A549 (cell line): ENCODE measurements at regions not wholly inside any gene's neighbourhood (a gene's known extent, or its start where the extent isn't known, plus 50 kb on each side); places are given as distances from the start of the nearest gene placed in this dataset.

Experiments used
- ATAC-seq, 2 experiments: fragments of 200-7000 bp in 1 of 2; fragments of >200 bp in 1 of 2; cut with Nextera tagmentation in 1 of 2; cut with Tn5 transposase in 1 of 2; 3 replicates each; pipeline versions ENCODE4 v1.8.0 to v1.9.1; 2018 to 2020; ENCODE audit warnings: mild to moderate bottlenecking in 1 of 2, moderate library complexity in 1 of 2
- CTCF ChIA-PET: fragments of 300-600 bp; sonication (Branson Sonifier 250); formaldehyde crosslinking; extraction: SDS; loops from one replicate; lab custom pipeline; 2021; ENCODE audit warnings: antibody characterized with exemption, inconsistent platforms; lab: Yijun Ruan, JAX
- POLR2A ChIA-PET: fragments of 350-600 bp; formaldehyde crosslinking; extraction: SDS; loops from one replicate; lab custom pipeline; 2021; ENCODE audit warnings: antibody characterized with exemption, inconsistent platforms; lab: Yijun Ruan, JAX
- DNase-seq, 2 experiments: peaks; one replicate each; pipeline versions ENCODE4 v3.0.0 to v3.0.0-alpha.2; 2011 to 2016; ENCODE audit warnings: low read depth in 1 of 2, low spot score in 1 of 2
- FAIRE-seq: peaks from 2 replicates; lab custom pipeline; 2011; peaks lifted over from hg19 to GRCh38; lab: Jason Lieb, UNC
- H3K27ac ChIP-seq, 2 experiments: fragments of >200 bp; sonication (Bioruptor Twin); formaldehyde crosslinking; 3 replicates each; pipeline ENCODE4 v1.5.1; 2016 to 2017
- H3K4me1 ChIP-seq: fragments of >200 bp; sonication (Bioruptor Twin); formaldehyde crosslinking; 3 replicates; pipeline ENCODE4 v1.6.1; 2016
- H3K4me2 ChIP-seq: fragments of >200 bp; sonication (Bioruptor Twin); formaldehyde crosslinking; 3 replicates; pipeline ENCODE4 v1.6.1; 2016
- H3K4me3 ChIP-seq: fragments of >200 bp; sonication (Bioruptor Twin); formaldehyde crosslinking; 3 replicates; pipeline ENCODE4 v1.5.1; 2016
- H3K9me3 ChIP-seq: fragments of >200 bp; sonication (Bioruptor Twin); formaldehyde crosslinking; 3 replicates; pipeline ENCODE4 v1.6.1; 2016
- BHLHE40 ChIP-seq: IDR thresholded peaks from 2 replicates; pipeline ENCODE4 v1.6.1; 2012; ENCODE audit warnings: low read depth, low read length, inconsistent platforms
- CEBPB ChIP-seq, 2 experiments: fragments of >200 bp in 1 of 2; sonication (Bioruptor Twin) in 1 of 2; formaldehyde crosslinking in 1 of 2; IDR thresholded peaks; 2 replicates each; pipeline ENCODE4 v1.6.1; 2012 to 2016
- CHD2 ChIP-seq: fragments of 150-350 bp; IDR thresholded peaks from 2 replicates; pipeline ENCODE4 v1.6.1; 2014; ENCODE audit warnings: low read length; ENCODE audit not compliant: partially characterized antibody
- EP300 ChIP-seq, 2 experiments: fragments of >200 bp; sonication (Bioruptor Twin); formaldehyde crosslinking; IDR thresholded peaks; 2 replicates in 1 of 2; 3 replicates in 1 of 2; pipeline ENCODE4 v1.6.1; 2016 to 2017
- ESRRA ChIP-seq: fragments of 150-350 bp; IDR thresholded peaks from 2 replicates; pipeline ENCODE4 v1.6.1; 2014; ENCODE audit warnings: mild to moderate bottlenecking, low read length, borderline replicate concordance
- FOSL2 ChIP-seq, 2 experiments: fragments of 450-650 bp in 1 of 2; fragments of >200 bp in 1 of 2; sonication (Bioruptor Twin) in 1 of 2; formaldehyde crosslinking; IDR thresholded peaks; 2 replicates each; pipeline versions ENCODE4 v1.5.0 to v1.6.1; 2016 to 2020; ENCODE audit warnings: mild to moderate bottlenecking in 1 of 2, moderate library complexity in 1 of 2
- HDAC2 ChIP-seq: fragments of 200-600 bp; sonication (generic); IDR thresholded peaks from 2 replicates; pipeline ENCODE4 v1.6.1; 2016
- JUN ChIP-seq, 2 experiments: fragments of >200 bp; sonication (Bioruptor Twin); formaldehyde crosslinking; IDR thresholded peaks; 2 replicates in 1 of 2; 3 replicates in 1 of 2; pipeline ENCODE4 v1.6.1; 2016 to 2017
- JUNB ChIP-seq: fragments of >200 bp; sonication (Bioruptor Twin); formaldehyde crosslinking; IDR thresholded peaks from 2 replicates; pipeline ENCODE4 v1.6.1; 2016
- MYC ChIP-seq: IDR thresholded peaks from 2 replicates; pipeline ENCODE4 v1.6.1; 2012; ENCODE audit warnings: mild to moderate bottlenecking, inconsistent platforms, low read length, improper control_type of control experiment, borderline replicate concordance
- POLR2A ChIP-seq: IDR thresholded peaks from 2 replicates; pipeline ENCODE4 v1.6.1; 2012; ENCODE audit warnings: mild to moderate bottlenecking, low read length
- POLR2AphosphoS2 ChIP-seq: conservative IDR thresholded peaks from 2 replicates; pipeline ENCODE4 v1.6.1; 2012; ENCODE audit warnings: low read length, improper control_type of control experiment, inconsistent platforms
- RFX5 ChIP-seq: fragments of 450-650 bp; IDR thresholded peaks from 2 replicates; pipeline ENCODE4 v1.7.1; 2014; ENCODE audit warnings: antibody characterized with exemption, mild to moderate bottlenecking, moderate library complexity
- TFCP2L1 ChIP-seq: fragments of 250-450 bp; sonication (Bioruptor Pico); IDR thresholded peaks from 2 replicates; pipeline ENCODE4 v1.5.0; 2021; ENCODE audit warnings: mild to moderate bottlenecking
- ZC3H11A ChIP-seq: fragments of 450-650 bp; IDR thresholded peaks from 2 replicates; pipeline ENCODE4 v1.6.1; 2014; ENCODE audit warnings: antibody characterized with exemption, mild to moderate bottlenecking
- ZFP36 ChIP-seq: fragments of 450-650 bp; IDR thresholded peaks from 2 replicates; pipeline ENCODE4 v1.6.1; 2014; ENCODE audit warnings: borderline replicate concordance; ENCODE audit not compliant: partially characterized antibody
- ZSCAN20 ChIP-seq: fragments of 250-450 bp; sonication (Bioruptor Pico); IDR thresholded peaks from 2 replicates; pipeline ENCODE4 v1.8.0; 2022; ENCODE audit warnings: mild to moderate bottlenecking, moderate library complexity
- WGBS: methylation state at CpG from one replicate; pipeline ENCODE4 v1.1.6; 2017; ENCODE audit errors: missing lambda C conversion rate; 5-methylcytosine and 5-hydroxymethylcytosine counted together
- TF ChIP-seq, protein P1 (sequence below): fragments of >200 bp; sonication (Bioruptor Twin); formaldehyde crosslinking; IDR thresholded peaks from 3 replicates; pipeline ENCODE4 v1.5.1; 2016
- TF ChIP-seq, protein P2 (sequence below): IDR thresholded peaks from 2 replicates; pipeline ENCODE4 v1.6.1; 2012
- TF ChIP-seq, protein P3 (sequence below): fragments of 150-350 bp; IDR thresholded peaks from 2 replicates; pipeline ENCODE4 v1.6.1; 2014; ENCODE audit warnings: low read depth, mild to moderate bottlenecking, low read length
- TF ChIP-seq, protein P4 (sequence below): fragments of >200 bp; sonication (Bioruptor Twin); formaldehyde crosslinking; IDR thresholded peaks from 2 replicates; pipeline ENCODE4 v1.6.1; 2016
- TF ChIP-seq, protein P5 (sequence below): fragments of 250-450 bp; sonication (Bioruptor Pico); IDR thresholded peaks from 2 replicates; pipeline ENCODE4 v1.5.0; 2021; ENCODE audit warnings: mild to moderate bottlenecking, moderate library complexity, borderline replicate concordance

DNA sequence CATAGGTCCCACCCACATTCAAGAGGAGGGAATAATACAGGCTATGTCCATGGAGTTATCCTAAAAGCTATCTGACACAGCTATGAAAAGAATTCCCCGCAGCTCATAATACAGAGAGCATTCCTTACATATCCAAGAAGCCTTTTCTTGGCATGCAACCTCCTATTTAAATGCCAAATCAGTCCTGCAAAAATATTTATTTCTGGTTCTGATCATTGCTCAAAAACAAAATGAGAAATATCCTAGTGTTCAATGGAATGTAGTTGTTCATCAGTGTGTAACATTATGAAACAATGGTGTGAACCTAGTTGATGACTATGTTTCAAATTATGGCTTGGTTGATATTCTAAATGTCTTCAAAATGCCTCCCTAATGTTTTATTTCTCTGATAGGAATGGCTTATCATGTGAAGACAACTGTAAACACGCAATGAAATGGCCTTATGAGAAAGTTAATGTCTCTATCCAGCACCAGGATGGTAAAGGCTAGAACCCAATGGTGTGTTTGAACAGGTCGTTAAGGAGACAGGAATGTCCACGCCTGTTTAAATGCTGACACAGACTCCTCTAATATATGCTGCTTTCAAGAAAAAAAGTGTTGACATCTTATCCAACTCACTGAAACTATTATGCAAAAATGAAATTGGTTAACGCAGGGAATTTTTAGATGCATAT is 126.7 kb upstream of the CDH6 start:
- Histone ChIP-seq H3K9me3 (no peaks in the 10 kb centered on the region), H3K4me1 (no peaks in the 10 kb centered on the region), H3K4me2 (no peak overlapping the region), H3K27ac (no peak overlapping the region)
- no peak for FAIRE-seq
- CTCF ChIA-PET, result no interaction called here
- TF ChIP-seq, protein P1, sequence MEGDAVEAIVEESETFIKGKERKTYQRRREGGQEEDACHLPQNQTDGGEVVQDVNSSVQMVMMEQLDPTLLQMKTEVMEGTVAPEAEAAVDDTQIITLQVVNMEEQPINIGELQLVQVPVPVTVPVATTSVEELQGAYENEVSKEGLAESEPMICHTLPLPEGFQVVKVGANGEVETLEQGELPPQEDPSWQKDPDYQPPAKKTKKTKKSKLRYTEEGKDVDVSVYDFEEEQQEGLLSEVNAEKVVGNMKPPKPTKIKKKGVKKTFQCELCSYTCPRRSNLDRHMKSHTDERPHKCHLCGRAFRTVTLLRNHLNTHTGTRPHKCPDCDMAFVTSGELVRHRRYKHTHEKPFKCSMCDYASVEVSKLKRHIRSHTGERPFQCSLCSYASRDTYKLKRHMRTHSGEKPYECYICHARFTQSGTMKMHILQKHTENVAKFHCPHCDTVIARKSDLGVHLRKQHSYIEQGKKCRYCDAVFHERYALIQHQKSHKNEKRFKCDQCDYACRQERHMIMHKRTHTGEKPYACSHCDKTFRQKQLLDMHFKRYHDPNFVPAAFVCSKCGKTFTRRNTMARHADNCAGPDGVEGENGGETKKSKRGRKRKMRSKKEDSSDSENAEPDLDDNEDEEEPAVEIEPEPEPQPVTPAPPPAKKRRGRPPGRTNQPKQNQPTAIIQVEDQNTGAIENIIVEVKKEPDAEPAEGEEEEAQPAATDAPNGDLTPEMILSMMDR, result no peak
- no peak for TF ChIP-seq CHD2
- TF ChIP-seq, protein P2, sequence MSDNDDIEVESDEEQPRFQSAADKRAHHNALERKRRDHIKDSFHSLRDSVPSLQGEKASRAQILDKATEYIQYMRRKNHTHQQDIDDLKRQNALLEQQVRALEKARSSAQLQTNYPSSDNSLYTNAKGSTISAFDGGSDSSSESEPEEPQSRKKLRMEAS, result no peak
- no peak for TF ChIP-seq ZSCAN20 (CRISPR knock-in tag)
- no peak for TF ChIP-seq HDAC2
- TF ChIP-seq POLR2AphosphoS2, result no peak
- TF ChIP-seq POLR2A, result no peak
- TF ChIP-seq, protein P3, sequence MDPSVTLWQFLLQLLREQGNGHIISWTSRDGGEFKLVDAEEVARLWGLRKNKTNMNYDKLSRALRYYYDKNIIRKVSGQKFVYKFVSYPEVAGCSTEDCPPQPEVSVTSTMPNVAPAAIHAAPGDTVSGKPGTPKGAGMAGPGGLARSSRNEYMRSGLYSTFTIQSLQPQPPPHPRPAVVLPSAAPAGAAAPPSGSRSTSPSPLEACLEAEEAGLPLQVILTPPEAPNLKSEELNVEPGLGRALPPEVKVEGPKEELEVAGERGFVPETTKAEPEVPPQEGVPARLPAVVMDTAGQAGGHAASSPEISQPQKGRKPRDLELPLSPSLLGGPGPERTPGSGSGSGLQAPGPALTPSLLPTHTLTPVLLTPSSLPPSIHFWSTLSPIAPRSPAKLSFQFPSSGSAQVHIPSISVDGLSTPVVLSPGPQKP, result no peak
- no peak for TF ChIP-seq BHLHE40
- TF ChIP-seq CEBPB (IDR thresholded peaks at IDR 0.05), result no peak
- no peak for TF ChIP-seq JUN (IDR thresholded peaks at IDR 0.05)
- TF ChIP-seq, all 56 proteins: peak for 0
- DNase-seq (no peak), ATAC-seq (no peak)
- H3K4me3 ChIP-seq, result no peak overlapping the region
- WGBS, result 20% methylated on average over 5 of the region's 5 CpGs
- POLR2A ChIA-PET, result no interaction called here

DNA sequence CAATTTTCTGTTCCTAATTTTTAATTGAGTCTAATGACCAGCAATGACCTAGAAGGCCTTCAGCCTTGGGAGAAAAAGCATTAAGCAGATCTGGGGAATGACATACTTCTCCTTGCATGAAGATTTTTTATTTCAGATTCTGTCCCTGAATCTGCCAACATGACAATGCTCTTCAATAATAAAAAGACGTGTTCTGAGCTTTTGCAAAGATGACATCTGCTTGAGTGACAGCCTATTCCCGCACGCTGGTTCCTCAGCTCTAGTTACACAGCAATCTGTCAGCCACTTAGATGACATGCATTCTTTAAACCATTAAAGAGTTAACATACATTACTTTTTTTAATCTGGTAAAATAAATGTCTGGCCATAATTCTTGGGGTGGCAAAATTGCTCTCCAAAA is 129.3 kb upstream of the CDH6 start:
- no peak overlapping the region for H3K4me2 ChIP-seq
- DNase-seq (no peak), FAIRE-seq (no peak), ATAC-seq (no peak)
- H3K4me3 ChIP-seq, result no peak overlapping the region
- ChIA-PET CTCF (no interaction called here), POLR2A (no interaction called here)
- no peaks in the 10 kb centered on the region for H3K4me1 ChIP-seq
- H3K27ac ChIP-seq, result no peak overlapping the region
- 30% methylated on average over 3 of the region's 3 CpGs for WGBS
- H3K9me3 ChIP-seq, result no peaks in the 10 kb centered on the region
- TF ChIP-seq JUNB (no peak), CEBPB (IDR thresholded peaks at IDR 0.05) (no peak), FOSL2 (IDR thresholded peaks at IDR 0.05) (no peak), FOSL2 (CRISPR knock-in tag; IDR thresholded peaks at IDR 0.05) (no peak), ZC3H11A (no peak), ZFP36 (no peak), ESRRA (no peak), RFX5 (no peak), TFCP2L1 (CRISPR knock-in tag) (no peak), MYC (no peak), HDAC2 (no peak), EP300 (IDR thresholded peaks at IDR 0.05) (no peak)
- TF ChIP-seq, protein P4, sequence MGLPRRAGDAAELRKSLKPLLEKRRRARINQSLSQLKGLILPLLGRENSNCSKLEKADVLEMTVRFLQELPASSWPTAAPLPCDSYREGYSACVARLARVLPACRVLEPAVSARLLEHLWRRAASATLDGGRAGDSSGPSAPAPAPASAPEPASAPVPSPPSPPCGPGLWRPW, result no peak
- TF ChIP-seq, protein P5, sequence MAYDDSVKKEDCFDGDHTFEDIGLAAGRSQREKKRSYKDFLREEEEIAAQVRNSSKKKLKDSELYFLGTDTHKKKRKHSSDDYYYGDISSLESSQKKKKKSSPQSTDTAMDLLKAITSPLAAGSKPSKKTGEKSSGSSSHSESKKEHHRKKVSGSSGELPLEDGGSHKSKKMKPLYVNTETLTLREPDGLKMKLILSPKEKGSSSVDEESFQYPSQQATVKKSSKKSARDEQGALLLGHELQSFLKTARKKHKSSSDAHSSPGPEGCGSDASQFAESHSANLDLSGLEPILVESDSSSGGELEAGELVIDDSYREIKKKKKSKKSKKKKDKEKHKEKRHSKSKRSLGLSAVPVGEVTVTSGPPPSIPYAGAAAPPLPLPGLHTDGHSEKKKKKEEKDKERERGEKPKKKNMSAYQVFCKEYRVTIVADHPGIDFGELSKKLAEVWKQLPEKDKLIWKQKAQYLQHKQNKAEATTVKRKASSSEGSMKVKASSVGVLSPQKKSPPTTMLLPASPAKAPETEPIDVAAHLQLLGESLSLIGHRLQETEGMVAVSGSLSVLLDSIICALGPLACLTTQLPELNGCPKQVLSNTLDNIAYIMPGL (CRISPR knock-in tag), result no peak
